Skeletal muscle tissue (tissue), 3 donors: ENCODE measurements at regions not wholly inside any gene's neighbourhood (a gene's known extent, or its start where the extent isn't known, plus 50 kb on each side); places are given as distances from the start of the nearest gene placed in this dataset.
A peak's percentile ranks its signal among the peaks of the same experiment; 100 is the strongest.

Source experiments
- H3K27ac ChIP-seq: one replicate; pipeline ENCODE4 v1.7.0; 2013; ENCODE audit warnings: mild to moderate bottlenecking, low read depth, low read length, inconsistent platforms
- H3K27me3 ChIP-seq, 3 donors: one replicate each; pipeline ENCODE4 v1.7.0; 2013; ENCODE audit warnings: low read length in 3 of 3; ENCODE audit not compliant: control insufficient read depth in 3 of 3, insufficient read depth in 3 of 3
- H3K36me3 ChIP-seq, 3 donors: one replicate each; pipeline ENCODE4 v1.7.0; 2013; ENCODE audit warnings: low read length in 3 of 3; ENCODE audit not compliant: control insufficient read depth in 3 of 3, insufficient read depth in 3 of 3
- H3K4me1 ChIP-seq, 3 donors: one replicate each; pipeline ENCODE4 v1.7.0; 2013; ENCODE audit warnings: low read length in 3 of 3, mild to moderate bottlenecking in 3 of 3; ENCODE audit not compliant: control insufficient read depth in 3 of 3, insufficient read depth in 3 of 3
- H3K4me3 ChIP-seq, 3 donors: one replicate each; pipeline ENCODE4 v1.7.0; 2013; ENCODE audit warnings: low read length in 3 of 3
- H3K9ac ChIP-seq, 3 donors: one replicate each; pipeline ENCODE4 v1.7.0; 2013; ENCODE audit warnings: low read length in 3 of 3, mild to moderate bottlenecking in 3 of 3, moderate library complexity in 2 of 3, low read depth in 1 of 3
- H3K9me3 ChIP-seq, 3 donors: one replicate each; pipeline ENCODE4 v1.7.0; 2013; ENCODE audit warnings: low read length in 3 of 3; ENCODE audit not compliant: control insufficient read depth in 3 of 3
- donor health status: Osteomylitis.

GRCh38 chr4:23392860-23393458 lies 496.9 kb downstream of the PPARGC1A start:
- Histone ChIP-seq H3K4me3 (peak overlapping the region; percentile 70 to 86 (median 77)), H3K36me3 (no peaks in the 10 kb centered on the region), H3K4me1 (peaks cover 15 to 22% (median 17%) of the 10 kb centered on the region in 3 donors), H3K27me3 (no peaks in the 10 kb centered on the region), H3K9me3 (peaks cover 0 to 2% (median 2%) of the 10 kb centered on the region in 3 donors), H3K27ac (peak overlapping the region; percentile 76), H3K9ac (peak overlapping the region; percentile 45 to 80 (median 67))

GRCh38 chr4:23390246-23390645 lies 499.6 kb downstream of the PPARGC1A start:
- Histone ChIP-seq H3K36me3 (no peaks in the 10 kb centered on the region), H3K9ac (peak overlapping the region in 2 of 3 donors; percentile 28 to 80), H3K27me3 (no peaks in the 10 kb centered on the region), H3K4me1 (peaks cover 23 to 28% (median 27%) of the 10 kb centered on the region in 3 donors), H3K4me3 (peak overlapping the region; percentile 70 to 86 (median 72)), H3K27ac (peak overlapping the region; percentile 76), H3K9me3 (peaks cover 0 to 2% (median 2%) of the 10 kb centered on the region in 3 donors)

GRCh38 chr4:23388699-23389395 lies 501.0 kb downstream of the PPARGC1A start:
- Histone ChIP-seq H3K27ac (peak overlapping the region; percentile 76), H3K4me3 (peak overlapping the region; percentile 15 to 41 (median 17)), H3K4me1 (peaks cover 23 to 33% (median 28%) of the 10 kb centered on the region in 3 donors), H3K27me3 (no peaks in the 10 kb centered on the region), H3K36me3 (no peaks in the 10 kb centered on the region), H3K9me3 (peaks cover 0 to 2% (median 0%) of the 10 kb centered on the region in 3 donors), H3K9ac (peak overlapping the region in 2 of 3 donors; percentile 22 to 66)

- Histone ChIP-seq H3K4me3 (peak overlapping the region in 2 of 3 donors; percentile 3 to 17), H3K4me1 (peaks cover 23 to 33% (median 28%) of the 10 kb centered on the region in 3 donors), H3K9me3 (no peaks in the 10 kb centered on the region), H3K9ac (peak overlapping the region; percentile 22 to 66 (median 28)), H3K27me3 (no peaks in the 10 kb centered on the region), H3K27ac (peak overlapping the region; percentile 76), H3K36me3 (no peaks in the 10 kb centered on the region)
Measured at GRCh38 chr4:23388255-23388654, 501.6 kb downstream of the PPARGC1A start.

GRCh38 chr4:23384741-23385140 lies 505.1 kb downstream of the PPARGC1A start:
- Histone ChIP-seq H3K27me3 (no peaks in the 10 kb centered on the region), H3K36me3 (no peaks in the 10 kb centered on the region), H3K9ac (no peak overlapping the region), H3K4me3 (no peak overlapping the region), H3K27ac (no peak overlapping the region), H3K9me3 (no peaks in the 10 kb centered on the region), H3K4me1 (peaks cover 18 to 28% (median 22%) of the 10 kb centered on the region in 3 donors)

GRCh38 chr4:23382879-23383278 lies 507.0 kb downstream of the PPARGC1A start:
- H3K4me3 ChIP-seq = no peak overlapping the region
- no peaks in the 10 kb centered on the region for H3K27me3 ChIP-seq
- no peak overlapping the region for H3K27ac ChIP-seq
- no peaks in the 10 kb centered on the region for H3K36me3 ChIP-seq
- peaks cover 6 to 18% (median 6%) of the 10 kb centered on the region in 3 donors for H3K4me1 ChIP-seq
- H3K9me3 ChIP-seq = no peaks in the 10 kb centered on the region
- no peak overlapping the region for H3K9ac ChIP-seq

GRCh38 chr4:23374259-23374658 lies 515.6 kb downstream of the PPARGC1A start:
- H3K27me3 ChIP-seq = no peaks in the 10 kb centered on the region
- peak overlapping the region; percentile 59 for H3K27ac ChIP-seq

GRCh38 chr4:23373261-23373660 lies 516.6 kb downstream of the PPARGC1A start:
- H3K36me3 ChIP-seq = no peaks in the 10 kb centered on the region
- H3K4me1 ChIP-seq = peaks cover 25 to 46% (median 39%) of the 10 kb centered on the region in 3 donors
- H3K9me3 ChIP-seq = no peaks in the 10 kb centered on the region
- no peak overlapping the region for H3K4me3 ChIP-seq
- H3K27ac ChIP-seq = peak overlapping the region; percentile 59
- peak overlapping the region in 1 of 3 donors; percentile 36 for H3K9ac ChIP-seq
- no peaks in the 10 kb centered on the region for H3K27me3 ChIP-seq

More at GRCh38 chr4:23374259-23374658, 515.6 kb downstream of the PPARGC1A start:
- Histone ChIP-seq H3K4me3 (no peak overlapping the region), H3K4me1 (peaks cover 23 to 38% (median 31%) of the 10 kb centered on the region in 3 donors), H3K36me3 (no peaks in the 10 kb centered on the region), H3K9ac (peak overlapping the region in 1 of 3 donors; percentile 54), H3K9me3 (no peaks in the 10 kb centered on the region)

GRCh38 chr4:23371533-23371932 lies 518.3 kb downstream of the PPARGC1A start:
- no peak overlapping the region for H3K4me3 ChIP-seq
- no peaks in the 10 kb centered on the region for H3K27me3 ChIP-seq
- no peaks in the 10 kb centered on the region for H3K9me3 ChIP-seq
- H3K27ac ChIP-seq = no peak overlapping the region
- peaks cover 27 to 50% (median 40%) of the 10 kb centered on the region in 3 donors for H3K4me1 ChIP-seq
- no peaks in the 10 kb centered on the region for H3K36me3 ChIP-seq
- no peak overlapping the region for H3K9ac ChIP-seq

GRCh38 chr4:23369331-23369730 lies 520.5 kb downstream of the PPARGC1A start:
- H3K4me3 ChIP-seq = peak overlapping the region in 1 of 3 donors; percentile 22
- peaks cover 24 to 49% (median 41%) of the 10 kb centered on the region in 3 donors for H3K4me1 ChIP-seq
- no peaks in the 10 kb centered on the region for H3K9me3 ChIP-seq
- peak overlapping the region; percentile 75 for H3K27ac ChIP-seq
- peak overlapping the region in 1 of 3 donors; percentile 0 for H3K9ac ChIP-seq
- H3K36me3 ChIP-seq = no peaks in the 10 kb centered on the region
- no peaks in the 10 kb centered on the region for H3K27me3 ChIP-seq
